H9 (cell line): ENCODE measurements at regions not wholly inside any gene's neighbourhood (a gene's known extent, or its start where the extent isn't known, plus 50 kb on each side); places are given as distances from the start of the nearest gene placed in this dataset.

Experiments
- DNase-seq: peaks from one replicate; pipeline ENCODE4 v3.0.0-alpha.2; 2017
- H2AFZ ChIP-seq: one replicate; pipeline ENCODE4 v1.6.1; 2013; ENCODE audit warnings: mild to moderate bottlenecking, low read length, control low read depth, moderate library complexity
- H2AK5ac ChIP-seq: 2 replicates; pipeline ENCODE4 v1.6.1; 2013; ENCODE audit warnings: low read length, control low read depth, mixed read lengths; ENCODE audit not compliant: insufficient read length
- H2BK120ac ChIP-seq: one replicate; pipeline ENCODE4 v1.6.1; 2013; ENCODE audit warnings: low read depth, mild to moderate bottlenecking, low read length, control low read depth, inconsistent platforms; ENCODE audit not compliant: poor library complexity, severe bottlenecking
- H2BK12ac ChIP-seq: 2 replicates; pipeline ENCODE4 v1.6.1; 2013; ENCODE audit warnings: low read length, control low read depth, mixed read lengths, low read depth; ENCODE audit not compliant: insufficient read length
- H2BK15ac ChIP-seq: 2 replicates; pipeline ENCODE4 v1.6.1; 2013; ENCODE audit warnings: low read depth, low read length, control low read depth
- H2BK20ac ChIP-seq: one replicate; pipeline ENCODE4 v1.6.1; 2013; ENCODE audit warnings: low read depth, mild to moderate bottlenecking, low read length, control low read depth, inconsistent platforms; ENCODE audit not compliant: poor library complexity, severe bottlenecking
- H2BK5ac ChIP-seq: 2 replicates; pipeline ENCODE4 v1.6.1; 2013; ENCODE audit warnings: low read length, control low read depth, mixed read lengths; ENCODE audit not compliant: insufficient read length
- H3K14ac ChIP-seq: 2 replicates; pipeline ENCODE4 v1.6.1; 2013; ENCODE audit warnings: low read length, control low read depth; ENCODE audit not compliant: insufficient read depth
- H3K18ac ChIP-seq: 2 replicates; pipeline ENCODE4 v1.6.1; 2013; ENCODE audit warnings: low read depth, mild to moderate bottlenecking, mixed read lengths, low read length, control low read depth; ENCODE audit not compliant: insufficient read length
- H3K23ac ChIP-seq: 2 replicates; pipeline ENCODE4 v1.6.1; 2013; ENCODE audit warnings: low read length, control low read depth, mixed read lengths, low read depth; ENCODE audit not compliant: insufficient read length
- H3K23me2 ChIP-seq: 2 replicates; pipeline ENCODE4 v1.6.1; 2013; ENCODE audit warnings: low read depth, mild to moderate bottlenecking, mixed read lengths, low read length, control low read depth; ENCODE audit not compliant: insufficient read length, poor library complexity, severe bottlenecking
- H3K27ac ChIP-seq: 2 replicates; pipeline ENCODE4 v1.5.1; 2013; ENCODE audit warnings: low read length, control low read depth, mixed read lengths, low read depth; ENCODE audit not compliant: insufficient read length
- H3K27me3 ChIP-seq: 2 replicates; pipeline ENCODE4 v1.6.1; 2013; ENCODE audit warnings: low read length, control low read depth, inconsistent platforms; ENCODE audit not compliant: insufficient read depth
- H3K4ac ChIP-seq: 2 replicates; pipeline ENCODE4 v1.6.1; 2013; ENCODE audit warnings: low read depth, mild to moderate bottlenecking, control low read depth, inconsistent platforms, low read length, moderate library complexity
- H3K4me1 ChIP-seq: 2 replicates; pipeline ENCODE4 v1.6.1; 2013; ENCODE audit warnings: low read length, control low read depth, inconsistent platforms; ENCODE audit not compliant: insufficient read depth
- H3K4me2 ChIP-seq: 2 replicates; pipeline ENCODE4 v1.6.1; 2013; ENCODE audit warnings: low read length, control low read depth, mixed read lengths; ENCODE audit not compliant: insufficient read length, insufficient read depth
- H3K56ac ChIP-seq: 2 replicates; pipeline ENCODE4 v1.6.1; 2013; ENCODE audit warnings: low read depth, mild to moderate bottlenecking, mixed read lengths, low read length, control low read depth; ENCODE audit not compliant: insufficient read length
- H3K79me1 ChIP-seq: 2 replicates; pipeline ENCODE4 v1.6.1; 2013; ENCODE audit warnings: low read depth, mild to moderate bottlenecking, moderate library complexity, low read length, control low read depth, inconsistent platforms; ENCODE audit not compliant: insufficient read depth, poor library complexity, severe bottlenecking
- H3K79me2 ChIP-seq: 2 replicates; pipeline ENCODE4 v1.6.1; 2013; ENCODE audit warnings: low read length, control low read depth, inconsistent platforms; ENCODE audit not compliant: insufficient read depth
- H3K9ac ChIP-seq: 2 replicates; pipeline ENCODE4 v1.6.1; 2013; ENCODE audit warnings: low read length, control low read depth, mixed read lengths; ENCODE audit not compliant: insufficient read length; ENCODE audit errors: extremely low read depth
- H3K9me3 ChIP-seq: one replicate; pipeline ENCODE4 v1.6.1; 2013; ENCODE audit warnings: low read depth, low read length, inconsistent platforms; ENCODE audit not compliant: control insufficient read depth
- H3T11ph ChIP-seq: one replicate; pipeline ENCODE4 v1.6.1; 2013; ENCODE audit warnings: mild to moderate bottlenecking, low read length, control low read depth, inconsistent platforms
- H4K20me1 ChIP-seq: one replicate; pipeline ENCODE4 v1.6.1; 2013; ENCODE audit not compliant: control insufficient read depth, insufficient read length, insufficient read depth
- H4K5ac ChIP-seq: 2 replicates; pipeline ENCODE4 v1.6.1; 2013; ENCODE audit warnings: low read depth, mild to moderate bottlenecking, mixed read lengths, low read length, control low read depth; ENCODE audit not compliant: insufficient read length
- H4K8ac ChIP-seq: replicated peaks from 2 replicates; pipeline ENCODE4 v1.6.1; 2013; ENCODE audit warnings: low read length, control low read depth, mixed read lengths, low read depth; ENCODE audit not compliant: insufficient read length
- H4K91ac ChIP-seq: 2 replicates; pipeline ENCODE4 v1.6.1; 2013; ENCODE audit warnings: low read depth, mild to moderate bottlenecking, moderate library complexity, mixed read lengths, low read length, control low read depth; ENCODE audit not compliant: insufficient read length
- H3K27ac Mint-ChIP-seq, 3 experiments: 2 replicates in 2 of 3; 3 replicates in 1 of 3; pipeline ENCODE4 v1.8.0; 2020 to 2021; ENCODE audit warnings: mixed read lengths in 3 of 3, mild to moderate bottlenecking in 1 of 3, moderate library complexity in 1 of 3
- H3K27me3 Mint-ChIP-seq: 2 replicates; pipeline ENCODE4 v1.8.0; 2021; ENCODE audit warnings: low read depth, mild to moderate bottlenecking, moderate library complexity, mixed read lengths
- H3K36me3 Mint-ChIP-seq, 3 experiments: 2 replicates in 2 of 3; 3 replicates in 1 of 3; pipeline ENCODE4 v1.8.0; 2020 to 2021; ENCODE audit warnings: low read depth in 3 of 3, mixed read lengths in 3 of 3; ENCODE audit not compliant: insufficient read depth in 1 of 3
- H3K4me1 Mint-ChIP-seq, 2 experiments: 2 replicates each; pipeline ENCODE4 v1.8.0; 2020; ENCODE audit warnings: mixed read lengths in 2 of 2
- H3K4me3 Mint-ChIP-seq, 2 experiments: 2 replicates in 1 of 2; 3 replicates in 1 of 2; pipeline ENCODE4 v1.8.0; 2020 to 2021; ENCODE audit warnings: mild to moderate bottlenecking in 2 of 2, mixed read lengths in 2 of 2, moderate library complexity in 1 of 2
- H3K9me3 Mint-ChIP-seq, 2 experiments: 2 replicates in 1 of 2; 3 replicates in 1 of 2; pipeline ENCODE4 v1.8.0; 2020; ENCODE audit warnings: mild to moderate bottlenecking in 2 of 2, mixed read lengths in 2 of 2, moderate library complexity in 1 of 2
- CTCF ChIP-seq: fragments of 200-600 bp; sonication (generic); conservative IDR thresholded peaks from 3 replicates; pipeline ENCODE4 v1.8.0; 2021; ENCODE audit warnings: antibody characterized with exemption, mild to moderate bottlenecking
- WGBS: extraction: QIAGEN DNeasy Blood & Tissue Kit; methylation state at CpG from one replicate; pipeline ENCODE4 v1.1.7; 2013; ENCODE audit warnings: missing lambda C conversion rate, low lambda C conversion rate, mixed read lengths; ENCODE audit not compliant: insufficient read length; ENCODE audit errors: extremely low coverage; 5-methylcytosine and 5-hydroxymethylcytosine counted together

GRCh38 chr22:45098056-45098455, 65.7 kb upstream of the NUP50 start:
- H4K91ac ChIP-seq = no peak overlapping the region
- no peaks in the 10 kb centered on the region for H3K79me2 ChIP-seq
- no peaks in the 10 kb centered on the region for H3K4me1 ChIP-seq
- no peak overlapping the region for H3K27ac ChIP-seq
- H3K4me1 Mint-ChIP-seq = peaks cover 14 to 23% of the 10 kb centered on the region in 2 experiments
- H4K8ac ChIP-seq = no peak overlapping the region
- H3T11ph ChIP-seq = no peak overlapping the region
- no CpG with 5 or more reads among the region's 8 CpGs for WGBS
- H4K20me1 ChIP-seq = no peaks in the 10 kb centered on the region
- H2BK5ac ChIP-seq = no peak overlapping the region
- no peak overlapping the region for H3K56ac ChIP-seq
- no peak overlapping the region for H3K4me2 ChIP-seq
- no peak overlapping the region for H3K18ac ChIP-seq
- no peaks in the 10 kb centered on the region for H3K9me3 ChIP-seq
- H2BK120ac ChIP-seq = no peak overlapping the region
- no peak overlapping the region for H3K9ac ChIP-seq
- H3K27ac Mint-ChIP-seq = no peak overlapping the region
- H3K23ac ChIP-seq = no peak overlapping the region
- H4K5ac ChIP-seq = no peak overlapping the region
- no peak overlapping the region for H2BK15ac ChIP-seq
- no peaks in the 10 kb centered on the region for H3K23me2 ChIP-seq
- no peak overlapping the region for H3K14ac ChIP-seq
- peaks cover 50% of the 10 kb centered on the region for H3K27me3 Mint-ChIP-seq
- peaks cover 0 to 5% of the 10 kb centered on the region in 2 experiments; a peak in 1 of 5 replicates for H3K9me3 Mint-ChIP-seq
- no peak overlapping the region for H2AK5ac ChIP-seq
- TF ChIP-seq CTCF = no peak
- no peak overlapping the region for H3K4ac ChIP-seq
- H3K27me3 ChIP-seq = no peaks in the 10 kb centered on the region
- no peak overlapping the region for H3K4me3 Mint-ChIP-seq
- H2BK12ac ChIP-seq = no peak overlapping the region
- no peak for DNase-seq
- H2AFZ ChIP-seq = no peak overlapping the region
- no peaks in the 10 kb centered on the region for H3K36me3 Mint-ChIP-seq
- no peak overlapping the region for H2BK20ac ChIP-seq
- no peaks in the 10 kb centered on the region for H3K79me1 ChIP-seq
